Adrenal gland (tissue), 9 donors: ENCODE measurements at regions not wholly inside any gene's neighbourhood (a gene's known extent, or its start where the extent isn't known, plus 50 kb on each side); places are given as distances from the start of the nearest gene placed in this dataset.

Experiments
- DNase-seq, 7 donors: peaks; one replicate each; pipeline ENCODE4 v3.0.0-alpha.2; 2019 to 2020
- H3K27ac ChIP-seq, 5 donors: fragments of 200-600 bp; sonication (generic) in 4 of 5; 1 replicate in 3 of 5; 2 replicates in 2 of 5; pipeline versions ENCODE4 v1.5.1 to v1.8.0; 2016 to 2020; ENCODE audit warnings: mild to moderate bottlenecking in 1 of 5
- H3K27me3 ChIP-seq: fragments of 200-600 bp; 2 replicates; pipeline ENCODE4 v1.8.0; 2021
- H3K36me3 ChIP-seq, 2 donors: fragments of 200-600 bp; replicated peaks in 1 of 2; 1 replicate in 1 of 2; 2 replicates in 1 of 2; pipeline versions ENCODE4 v1.5.1 to v1.8.0; 2018 to 2022
- H3K4me1 ChIP-seq, 2 donors: fragments of 200-600 bp; replicated peaks in 1 of 2; 1 replicate in 1 of 2; 2 replicates in 1 of 2; pipeline versions ENCODE4 v1.5.1 to v1.8.0; 2018 to 2021
- H3K4me3 ChIP-seq, 4 donors: fragments of 200-600 bp; sonication (generic) in 3 of 4; one replicate each; pipeline ENCODE4 v1.5.1; 2016 to 2018
- H3K9me3 ChIP-seq, 3 donors: fragments of 200-600 bp; sonication (generic) in 1 of 3; replicated peaks in 1 of 3; 1 replicate in 2 of 3; 2 replicates in 1 of 3; pipeline versions ENCODE4 v1.5.1 to v1.8.0; 2016 to 2021
- POLR2A ChIP-seq, 2 donors: fragments of 450-650 bp; IDR thresholded peaks; one replicate each; pipeline ENCODE4 v1.6.1; 2017; ENCODE audit warnings: antibody characterized with exemption in 2 of 2, mild to moderate bottlenecking in 2 of 2, moderate library complexity in 1 of 2
- WGBS, 4 donors: extraction: QIAGEN DNeasy Blood & Tissue Kit in 2 of 4; methylation state at CpG; one replicate each; pipeline versions ENCODE4 v1.1.5 to v1.1.7; 2013 to 2017; 5-methylcytosine and 5-hydroxymethylcytosine counted together
- intact Hi-C, 2 donors: fragments of 100-400 bp; cut with DNase I; formaldehyde crosslinking; loops; one replicate each; pipeline versions ENCODE4 v1.14.1 to v1.15.0; 2022 to 2023
- TF ChIP-seq, protein P1 (sequence below), 6 experiments: fragments of 450-650 bp in 4 of 6; fragments of 200-600 bp in 2 of 6; sonication (generic) in 1 of 6; IDR thresholded peaks; 1 replicate in 5 of 6; 2 replicates in 1 of 6; pipeline versions ENCODE4 v1.5.1 to v1.8.0; 2016 to 2021; ENCODE audit warnings: antibody characterized with exemption in 6 of 6, mild to moderate bottlenecking in 2 of 6, moderate library complexity in 1 of 6
- donor health status: healthy with polysubstance abuse.
- donor health status: Bipolar disorder and iron deficiency.
- donor health status: DM: yes; HTN: yes; CAD: no.
- donor health status: DM: no; HTN: no; CAD: no.
- donor health status: DM: no; HTN: no; CAD: no.

DNA sequence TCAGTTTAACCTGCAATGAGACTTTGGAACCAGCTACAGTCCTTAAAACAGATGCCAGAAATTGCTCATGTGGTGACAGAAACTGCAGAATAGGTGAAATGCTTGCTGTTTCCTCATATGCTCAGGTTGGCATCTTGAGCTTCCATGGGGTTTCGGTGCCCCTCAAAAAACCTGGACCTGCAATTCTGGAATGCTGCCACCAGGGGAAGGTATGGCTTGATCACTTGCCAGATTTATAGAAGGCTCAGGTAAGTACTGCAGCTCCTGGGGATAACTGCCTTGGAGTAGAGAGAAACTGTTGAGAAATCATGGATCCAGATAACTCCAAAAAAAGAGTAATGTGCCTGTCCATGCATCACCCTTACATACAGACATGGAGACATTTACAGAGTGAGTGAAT, 113.0 kb downstream of the CTTN start:
- no peaks in the 10 kb centered on the region for H3K27me3 ChIP-seq
- peaks cover 0 to 12% (median 0%) of the 10 kb centered on the region in 3 donors for H3K9me3 ChIP-seq
- no peak overlapping the region for H3K27ac ChIP-seq
- TF ChIP-seq, protein P1, sequence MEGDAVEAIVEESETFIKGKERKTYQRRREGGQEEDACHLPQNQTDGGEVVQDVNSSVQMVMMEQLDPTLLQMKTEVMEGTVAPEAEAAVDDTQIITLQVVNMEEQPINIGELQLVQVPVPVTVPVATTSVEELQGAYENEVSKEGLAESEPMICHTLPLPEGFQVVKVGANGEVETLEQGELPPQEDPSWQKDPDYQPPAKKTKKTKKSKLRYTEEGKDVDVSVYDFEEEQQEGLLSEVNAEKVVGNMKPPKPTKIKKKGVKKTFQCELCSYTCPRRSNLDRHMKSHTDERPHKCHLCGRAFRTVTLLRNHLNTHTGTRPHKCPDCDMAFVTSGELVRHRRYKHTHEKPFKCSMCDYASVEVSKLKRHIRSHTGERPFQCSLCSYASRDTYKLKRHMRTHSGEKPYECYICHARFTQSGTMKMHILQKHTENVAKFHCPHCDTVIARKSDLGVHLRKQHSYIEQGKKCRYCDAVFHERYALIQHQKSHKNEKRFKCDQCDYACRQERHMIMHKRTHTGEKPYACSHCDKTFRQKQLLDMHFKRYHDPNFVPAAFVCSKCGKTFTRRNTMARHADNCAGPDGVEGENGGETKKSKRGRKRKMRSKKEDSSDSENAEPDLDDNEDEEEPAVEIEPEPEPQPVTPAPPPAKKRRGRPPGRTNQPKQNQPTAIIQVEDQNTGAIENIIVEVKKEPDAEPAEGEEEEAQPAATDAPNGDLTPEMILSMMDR (IDR thresholded peaks at IDR 0.05) = no peak
- no peak for TF ChIP-seq POLR2A (IDR thresholded peaks at IDR 0.05)
- DNase-seq = no peak
- no peaks in the 10 kb centered on the region for H3K36me3 ChIP-seq
- WGBS, 4 donors = 94 to 100% (median 95%) methylated on average over 1 of the region's 1 CpG
- H3K4me1 ChIP-seq = no peaks in the 10 kb centered on the region
- no peak overlapping the region for H3K4me3 ChIP-seq
- intact Hi-C loops = no loop called here

DNA sequence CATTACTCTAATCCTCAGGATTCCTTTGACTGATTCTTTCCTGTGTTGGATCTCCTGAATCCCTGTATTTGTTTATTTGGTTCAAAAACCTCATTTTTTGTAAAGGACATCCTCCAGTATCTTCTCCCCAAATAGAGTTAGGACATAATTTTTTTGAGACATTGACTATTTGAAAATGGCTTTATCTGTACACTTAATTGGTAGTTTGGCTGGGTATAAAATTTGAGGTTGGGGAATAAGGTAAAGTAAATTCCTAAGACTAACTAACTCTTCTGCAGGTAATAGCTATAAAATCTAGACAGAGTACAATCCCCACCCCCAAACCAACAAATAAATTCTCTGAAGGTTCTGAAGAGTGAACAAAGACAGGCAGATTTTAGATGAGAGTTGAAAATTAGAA, 114.4 kb downstream of the CTTN start:
- Histone ChIP-seq H3K36me3 (no peaks in the 10 kb centered on the region), H3K27ac (no peak overlapping the region), H3K9me3 (peaks cover 0 to 12% (median 0%) of the 10 kb centered on the region in 3 donors), H3K27me3 (no peaks in the 10 kb centered on the region), H3K4me3 (no peak overlapping the region), H3K4me1 (no peaks in the 10 kb centered on the region)
- intact Hi-C loops = no loop called here
- no peak for TF ChIP-seq POLR2A (IDR thresholded peaks at IDR 0.05)
- TF ChIP-seq, protein P1 (IDR thresholded peaks at IDR 0.05) = no peak
- no peak for DNase-seq

DNA sequence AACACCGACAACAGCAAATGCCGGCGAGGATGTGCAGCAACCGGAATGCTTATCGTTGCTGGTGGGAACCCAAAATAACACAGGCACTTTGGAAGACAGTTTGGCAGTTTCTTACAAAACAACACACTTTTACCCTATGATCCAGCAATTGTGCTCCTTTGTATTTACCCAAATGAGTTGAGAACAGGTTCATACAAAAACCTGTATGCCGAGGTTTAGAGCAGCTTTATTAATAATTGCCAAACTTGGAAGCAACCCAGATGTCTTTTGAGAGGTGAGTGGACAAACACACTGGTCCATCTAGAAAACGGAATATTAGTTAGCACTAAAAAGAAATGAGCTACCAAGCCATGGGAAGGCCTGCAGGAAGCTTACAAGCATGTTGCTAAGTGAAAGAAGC, 118.9 kb downstream of the CTTN start:
- Histone ChIP-seq H3K9me3 (peaks cover 0 to 12% (median 0%) of the 10 kb centered on the region in 3 donors), H3K27ac (no peak overlapping the region), H3K4me1 (no peaks in the 10 kb centered on the region), H3K4me3 (no peak overlapping the region), H3K27me3 (no peaks in the 10 kb centered on the region), H3K36me3 (no peaks in the 10 kb centered on the region)
- TF ChIP-seq, protein P1 (IDR thresholded peaks at IDR 0.05) = no peak
- no peak for TF ChIP-seq POLR2A (IDR thresholded peaks at IDR 0.05)
- DNase-seq = no peak
- WGBS, 4 donors = 94 to 96% (median 95%) methylated on average over 7 of the region's 7 CpGs
- intact Hi-C loops = no loop called here

DNA sequence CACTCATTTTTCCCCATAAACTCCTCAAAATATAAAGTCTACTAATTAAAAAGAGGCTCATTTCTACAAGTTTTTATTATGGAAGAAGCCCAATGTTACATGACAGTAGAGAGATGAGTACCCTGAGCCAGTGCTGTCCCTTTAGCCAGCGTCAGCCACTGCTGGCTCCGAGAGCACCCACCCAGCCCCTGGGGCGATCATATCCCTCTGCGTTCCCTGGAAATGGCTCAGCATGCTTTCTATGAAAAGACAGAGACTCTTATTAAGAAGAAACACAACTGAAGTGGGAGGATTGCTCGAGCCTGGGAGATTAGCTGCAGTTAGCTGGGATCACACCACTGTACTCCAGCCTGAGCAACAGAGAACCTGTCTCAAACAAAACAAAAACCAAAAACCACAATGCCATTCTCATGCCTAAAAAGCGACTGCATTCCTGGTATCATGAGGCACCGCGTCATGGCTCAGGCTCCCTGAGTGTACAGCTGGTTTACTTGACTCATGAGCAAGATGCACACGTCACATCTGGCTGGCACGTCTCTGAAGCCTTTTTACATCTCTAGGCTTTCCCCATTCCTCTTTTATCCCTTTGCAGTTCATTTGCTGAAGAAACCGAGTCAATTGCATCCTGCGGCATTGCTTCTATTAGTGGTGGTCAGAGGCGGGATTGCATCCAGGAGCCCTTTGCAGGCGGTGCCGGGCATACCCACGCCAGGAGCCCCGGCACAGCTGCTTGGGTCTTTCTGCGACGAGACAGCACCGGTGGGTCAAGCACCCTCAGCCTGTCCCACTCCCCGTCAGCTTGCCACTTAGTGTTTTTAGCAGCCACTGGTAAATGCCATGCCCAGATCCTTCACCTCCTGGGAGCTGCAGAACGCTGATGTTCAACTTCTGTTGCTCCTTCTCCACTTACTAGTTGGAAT, 119.9 kb downstream of the CTTN start:
- no peaks in the 10 kb centered on the region for H3K4me1 ChIP-seq
- no peak for TF ChIP-seq POLR2A (IDR thresholded peaks at IDR 0.05)
- TF ChIP-seq, protein P1 (IDR thresholded peaks at IDR 0.05) = no peak
- no peaks in the 10 kb centered on the region for H3K27me3 ChIP-seq
- intact Hi-C loops = no loop called here
- H3K36me3 ChIP-seq = no peaks in the 10 kb centered on the region
- WGBS, 4 donors = 89% methylated on average over 22 of the region's 22 CpGs
- H3K27ac ChIP-seq = no peak overlapping the region
- peaks cover 0 to 3% (median 0%) of the 10 kb centered on the region in 3 donors for H3K9me3 ChIP-seq
- no peak for DNase-seq
- no peak overlapping the region for H3K4me3 ChIP-seq
